H1 (cell line): ENCODE measurements at regions not wholly inside any gene's neighbourhood (a gene's known extent, or its start where the extent isn't known, plus 50 kb on each side); places are given as distances from the start of the nearest gene placed in this dataset.

ENCODE experiments used
- CTCF ChIA-PET: fragments of 300-600 bp; sonication (Branson Sonifier 250); formaldehyde crosslinking; loops from one replicate; lab custom pipeline; 2021; ENCODE audit not compliant: partially characterized antibody; lab: Charles Lee
- POLR2A ChIA-PET: fragments of 300-600 bp; sonication (Branson Sonifier 250); formaldehyde crosslinking; loops from one replicate; lab custom pipeline; 2021; ENCODE audit warnings: inconsistent platforms; ENCODE audit not compliant: partially characterized antibody; lab: Charles Lee
- DNase-seq, 2 experiments: peaks; one replicate each; pipeline versions ENCODE4 v3.0.0 to v3.0.0-alpha.2; 2010 to 2022; ENCODE audit warnings: low spot score in 2 of 2, low read depth in 1 of 2, mixed read lengths in 1 of 2
- FAIRE-seq: peaks from 2 replicates; lab custom pipeline; 2011; peaks lifted over from hg19 to GRCh38; lab: Jason Lieb, UNC
- H2AFZ ChIP-seq: 2 replicates; pipeline ENCODE4 v1.8.1; 2012; ENCODE audit warnings: low read length, inconsistent platforms
- H2AK5ac ChIP-seq: 2 replicates; pipeline ENCODE4 v1.6.1; 2013; ENCODE audit warnings: low read depth, low read length
- H2BK120ac ChIP-seq: replicated peaks from 2 replicates; pipeline ENCODE3; 2013; ENCODE audit warnings: low read depth, low read length, inconsistent platforms
- H2BK12ac ChIP-seq: 2 replicates; pipeline ENCODE4 v1.6.1; 2013; ENCODE audit warnings: low read depth, low read length
- H2BK15ac ChIP-seq: 2 replicates; pipeline ENCODE4 v1.6.1; 2013; ENCODE audit warnings: low read length
- H2BK20ac ChIP-seq: 2 replicates; pipeline ENCODE4 v1.6.1; 2013; ENCODE audit warnings: low read length
- H2BK5ac ChIP-seq: 2 replicates; pipeline ENCODE4 v1.6.1; 2013; ENCODE audit warnings: low read depth, low read length
- H3K14ac ChIP-seq: 2 replicates; pipeline ENCODE4 v1.6.1; 2013; ENCODE audit warnings: inconsistent platforms; ENCODE audit not compliant: insufficient read length
- H3K18ac ChIP-seq: 2 replicates; pipeline ENCODE4 v1.6.1; 2013; ENCODE audit warnings: low read length; ENCODE audit errors: extremely low read depth
- H3K23ac ChIP-seq: 2 replicates; pipeline ENCODE4 v1.6.1; 2013; ENCODE audit warnings: inconsistent platforms; ENCODE audit not compliant: insufficient read length
- H3K23me2 ChIP-seq: 2 replicates; pipeline ENCODE4 v1.6.1; 2013; ENCODE audit warnings: low read depth, low read length
- H3K27ac ChIP-seq: 2 replicates; pipeline ENCODE4 v1.6.1; 2011; ENCODE audit warnings: low read depth, low read length, inconsistent platforms
- H3K27me3 ChIP-seq, 4 experiments: replicated peaks in 1 of 4; 1 replicate in 1 of 4; 2 replicates in 3 of 4; pipeline versions ENCODE4 v1.6.1 to v1.8.1; 2011 to 2013; ENCODE audit warnings: low read length in 3 of 4, mild to moderate bottlenecking in 3 of 4, inconsistent platforms in 2 of 4, mixed read lengths in 2 of 4, moderate library complexity in 1 of 4; ENCODE audit not compliant: control insufficient read depth in 3 of 4, insufficient read depth in 3 of 4; ENCODE audit errors: extremely low read depth in 1 of 4
- H3K36me3 ChIP-seq, 4 experiments: 2 replicates each; pipeline versions ENCODE4 v1.6.1 to v1.8.1; 2011 to 2013; ENCODE audit warnings: mild to moderate bottlenecking in 4 of 4, low read length in 3 of 4, moderate library complexity in 2 of 4, control low read depth in 1 of 4, inconsistent platforms in 1 of 4; ENCODE audit not compliant: insufficient read depth in 4 of 4, control insufficient read depth in 2 of 4
- H3K4ac ChIP-seq: replicated peaks from 2 replicates; pipeline ENCODE3; 2013; ENCODE audit warnings: low read length, low read depth, mixed read lengths, inconsistent platforms; ENCODE audit not compliant: insufficient read length
- H3K4me1 ChIP-seq, 4 experiments: replicated peaks in 1 of 4; 1 replicate in 1 of 4; 2 replicates in 3 of 4; pipeline versions ENCODE4 v1.6.1 to v1.8.1; 2011 to 2013; ENCODE audit warnings: low read length in 3 of 4, inconsistent platforms in 2 of 4, mixed read lengths in 1 of 4; ENCODE audit not compliant: insufficient read depth in 4 of 4, control insufficient read depth in 3 of 4
- H3K4me2 ChIP-seq, 2 experiments: 2 replicates each; pipeline versions ENCODE4 v1.6.1 to v1.8.1; 2011 to 2013; ENCODE audit warnings: low read depth in 2 of 2, low read length in 2 of 2, control low read depth in 1 of 2, inconsistent platforms in 1 of 2, mild to moderate bottlenecking in 1 of 2; ENCODE audit not compliant: insufficient read depth in 1 of 2
- H3K4me3 ChIP-seq, 4 experiments: fragments of 200-600, 300-600 bp in 1 of 4; sonication (generic), shearing (Covaris generic), sonication (Bioruptor Twin) in 1 of 4; 2 replicates each; pipeline versions ENCODE4 v1.5.1 to v1.8.1; 2011 to 2016; ENCODE audit warnings: low read length in 4 of 4, low read depth in 3 of 4, control low read depth in 2 of 4, inconsistent platforms in 2 of 4, mild to moderate bottlenecking in 2 of 4, mixed read lengths in 1 of 4, moderate library complexity in 1 of 4; ENCODE audit not compliant: insufficient read depth in 2 of 4; ENCODE audit errors: extremely low read depth in 1 of 4
- H3K56ac ChIP-seq: replicated peaks from 2 replicates; pipeline ENCODE3; 2013; ENCODE audit warnings: low read depth, mild to moderate bottlenecking, mixed read lengths, low read length, inconsistent platforms; ENCODE audit not compliant: insufficient read length
- H3K79me1 ChIP-seq: 2 replicates; pipeline ENCODE4 v1.6.1; 2013; ENCODE audit warnings: low read depth, low read length, control low read depth
- H3K79me2 ChIP-seq, 2 experiments: 2 replicates each; pipeline versions ENCODE4 v1.6.1 to v1.8.1; 2012 to 2013; ENCODE audit warnings: low read length in 2 of 2, mild to moderate bottlenecking in 2 of 2, inconsistent platforms in 1 of 2; ENCODE audit not compliant: insufficient read depth in 2 of 2, control insufficient read depth in 1 of 2
- H3K9ac ChIP-seq, 4 experiments: replicated peaks in 1 of 4; 1 replicate in 1 of 4; 2 replicates in 3 of 4; pipeline versions ENCODE4 v1.6.1 to v1.8.1; 2011 to 2013; ENCODE audit warnings: low read depth in 3 of 4, low read length in 3 of 4, control low read depth in 2 of 4, mild to moderate bottlenecking in 2 of 4, moderate library complexity in 2 of 4, inconsistent platforms in 1 of 4; ENCODE audit errors: extremely low read depth in 1 of 4
- H3K9me3 ChIP-seq, 2 experiments: 2 replicates each; pipeline versions ENCODE4 v1.6.1 to v1.8.1; 2012 to 2013; ENCODE audit warnings: mild to moderate bottlenecking in 2 of 2, moderate library complexity in 2 of 2, control low read depth in 1 of 2, inconsistent platforms in 1 of 2, low read depth in 1 of 2, low read length in 1 of 2, mixed read lengths in 1 of 2; ENCODE audit not compliant: insufficient read depth in 2 of 2
- H4K20me1 ChIP-seq, 2 experiments: replicated peaks in 1 of 2; 2 replicates each; pipeline versions ENCODE3 to v1.8.1; 2011 to 2013; ENCODE audit warnings: inconsistent platforms in 2 of 2, low read length in 2 of 2, mild to moderate bottlenecking in 1 of 2; ENCODE audit not compliant: insufficient read depth in 2 of 2, control insufficient read depth in 1 of 2
- H4K5ac ChIP-seq: 2 replicates; pipeline ENCODE4 v1.6.1; 2013; ENCODE audit warnings: low read length, low read depth, mixed read lengths, inconsistent platforms; ENCODE audit not compliant: insufficient read length
- H4K8ac ChIP-seq: 2 replicates; pipeline ENCODE4 v1.8.0; 2013; ENCODE audit warnings: mild to moderate bottlenecking, moderate library complexity, low read length, inconsistent platforms; ENCODE audit not compliant: insufficient read depth; ENCODE audit errors: extremely low read depth
- H4K91ac ChIP-seq: replicated peaks from 2 replicates; pipeline ENCODE3; 2013; ENCODE audit warnings: low read length, mixed read lengths, inconsistent platforms; ENCODE audit not compliant: insufficient read length
- CHD2 ChIP-seq: IDR thresholded peaks from 2 replicates; pipeline ENCODE4 v1.6.1; 2012; ENCODE audit warnings: low read length, improper control_type of control experiment
- NANOG ChIP-seq: IDR thresholded peaks from 2 replicates; pipeline ENCODE4 v1.6.1; 2011; ENCODE audit warnings: low read length, low read depth, mild to moderate bottlenecking, inconsistent platforms; ENCODE audit not compliant: insufficient read depth, poor library complexity, severe bottlenecking
- TEAD4 ChIP-seq: IDR thresholded peaks from 2 replicates; pipeline ENCODE4 v1.6.1; 2012; ENCODE audit warnings: low read depth, low read length, inconsistent platforms, mixed read lengths
- WGBS, 2 experiments: shearing (Covaris generic) in 1 of 2; methylation state at CpG; one replicate each; pipeline versions ENCODE4 v1.1.6 to v1.1.7; 2013 to 2015; ENCODE audit warnings: low lambda C conversion rate in 2 of 2, mixed read lengths in 2 of 2, inconsistent platforms in 1 of 2, low coverage in 1 of 2, missing lambda C conversion rate in 1 of 2; ENCODE audit not compliant: insufficient replicate concordance in 2 of 2, insufficient coverage in 1 of 2, insufficient read length in 1 of 2; ENCODE audit errors: extremely low coverage in 1 of 2, missing lambda C conversion rate in 1 of 2; 5-methylcytosine and 5-hydroxymethylcytosine counted together
- TF ChIP-seq, protein P1 (sequence below): IDR thresholded peaks from 2 replicates; pipeline ENCODE4 v1.6.1; 2012; ENCODE audit warnings: inconsistent platforms
- TF ChIP-seq, protein P2 (sequence below): IDR thresholded peaks from 2 replicates; pipeline ENCODE4 v1.6.1; 2012; ENCODE audit warnings: inconsistent platforms

DNA sequence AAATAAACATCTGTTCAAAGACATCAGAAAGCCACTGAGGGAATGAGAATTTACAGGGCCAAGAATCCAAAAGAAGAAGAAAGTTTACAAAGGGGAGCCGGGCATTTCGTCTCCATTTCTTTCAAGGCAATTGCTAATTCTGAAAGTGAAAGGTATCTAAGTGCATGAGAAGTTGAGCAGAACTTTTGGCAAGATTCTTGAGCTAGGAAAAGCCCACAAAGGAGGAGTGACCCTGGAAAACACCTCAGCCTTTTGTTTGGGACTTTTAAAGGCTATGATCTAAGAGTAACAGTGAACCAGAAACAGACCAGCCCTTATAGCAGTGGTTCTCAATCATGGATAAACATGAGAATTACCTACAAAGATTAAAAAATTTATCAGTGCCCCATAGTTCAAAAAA is 87.4 kb downstream of the MDH1 start:
- no peak overlapping the region for H3K56ac ChIP-seq
- H3K18ac ChIP-seq = no peak overlapping the region
- no peak overlapping the region for H3K4me2 ChIP-seq
- H3K9ac ChIP-seq = no peak overlapping the region
- TF ChIP-seq TEAD4 = no peak
- no peak for TF ChIP-seq NANOG
- TF ChIP-seq, protein P1, sequence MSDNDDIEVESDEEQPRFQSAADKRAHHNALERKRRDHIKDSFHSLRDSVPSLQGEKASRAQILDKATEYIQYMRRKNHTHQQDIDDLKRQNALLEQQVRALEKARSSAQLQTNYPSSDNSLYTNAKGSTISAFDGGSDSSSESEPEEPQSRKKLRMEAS = no peak
- TF ChIP-seq, protein P2, sequence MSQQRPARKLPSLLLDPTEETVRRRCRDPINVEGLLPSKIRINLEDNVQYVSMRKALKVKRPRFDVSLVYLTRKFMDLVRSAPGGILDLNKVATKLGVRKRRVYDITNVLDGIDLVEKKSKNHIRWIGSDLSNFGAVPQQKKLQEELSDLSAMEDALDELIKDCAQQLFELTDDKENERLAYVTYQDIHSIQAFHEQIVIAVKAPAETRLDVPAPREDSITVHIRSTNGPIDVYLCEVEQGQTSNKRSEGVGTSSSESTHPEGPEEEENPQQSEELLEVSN = no peak
- TF ChIP-seq CHD2 = no peak
- TF ChIP-seq, all 59 proteins: peak for 0
- no peak for FAIRE-seq
- Histone ChIP-seq H3K36me3 (no peaks in the 10 kb centered on the region), H3K4me1 (peaks cover 0 to 6% (median 2%) of the 10 kb centered on the region in 4 experiments; a peak in 3 of 7 replicates), H3K23ac (no peak overlapping the region), H3K79me2 (no peaks in the 10 kb centered on the region), H3K14ac (no peak overlapping the region), H2BK20ac (no peak overlapping the region), H4K5ac (no peak overlapping the region), H3K27ac (no peak overlapping the region), H4K91ac (no peak overlapping the region), H2BK12ac (no peak overlapping the region), H3K9me3 (no peaks in the 10 kb centered on the region), H4K8ac (no peak overlapping the region), H4K20me1 (no peaks in the 10 kb centered on the region), H2AK5ac (no peak overlapping the region), H2BK5ac (no peak overlapping the region), H2BK120ac (no peak overlapping the region), H3K4ac (no peak overlapping the region), H3K23me2 (no peaks in the 10 kb centered on the region), H3K4me3 (no peak overlapping the region), H2AFZ (no peak overlapping the region; the same call in 1 of the 2 replicates), H3K27me3 (peaks cover 0 to 1% (median 0%) of the 10 kb centered on the region in 4 experiments; a peak in 1 of 7 replicates), H3K79me1 (no peaks in the 10 kb centered on the region), H2BK15ac (no peak overlapping the region)
- ChIA-PET POLR2A (interaction anchor here (0.7 kb wide), 1 partner anchor 61 kb away, joined by 3 read pairs; no protein-coding TSS in a partner anchor), CTCF (interaction anchor here (0.8 kb wide), 1 partner anchor 189 kb away, joined by 3 read pairs; no protein-coding TSS in a partner anchor)
- DNase-seq = no peak
- WGBS, 2 experiments = 45% methylated on average over 2 of the region's 2 CpGs; no CpG with 5 or more reads in 1 of the 2 experiments
